RWPE2 (cell line): ENCODE measurements at regions not wholly inside any gene's neighbourhood (a gene's known extent, or its start where the extent isn't known, plus 50 kb on each side); places are given as distances from the start of the nearest gene placed in this dataset.
"Not testable (repeated sequence)": the region's sequence is repeated elsewhere in the genome, so short reads cannot be mapped to it uniquely, and the experiment has no call there.

Experiments used
- ATAC-seq: fragments of 200-7000 bp; cut with Tn5 transposase; 3 replicates; pipeline ENCODE4 v1.9.1; 2021; ENCODE audit warnings: low read depth
- DNase-seq: peaks from one replicate; pipeline ENCODE4 v3.0.0-alpha.2; 2020; ENCODE audit warnings: low spot score
- H3K27ac ChIP-seq: fragments of 450-650 bp; 2 replicates; pipeline ENCODE4 v1.5.1; 2017; ENCODE audit warnings: mild to moderate bottlenecking; ENCODE audit not compliant: poor library complexity, severe bottlenecking
- H3K27me3 ChIP-seq: fragments of 250-450 bp; sonication (Bioruptor Pico); 2 replicates; pipeline ENCODE4 v1.5.1; 2021; ENCODE audit warnings: mild to moderate bottlenecking, moderate library complexity; ENCODE audit not compliant: insufficient read depth, poor library complexity, severe bottlenecking
- H3K36me3 ChIP-seq: fragments of 250-450 bp; sonication (Bioruptor Pico); 2 replicates; pipeline ENCODE4 v1.5.1; 2020; ENCODE audit warnings: low read depth, mild to moderate bottlenecking, moderate library complexity
- H3K4me1 ChIP-seq: fragments of 250-450 bp; sonication (Bioruptor Pico); 2 replicates; pipeline ENCODE4 v1.5.1; 2021; ENCODE audit warnings: mild to moderate bottlenecking, moderate library complexity; ENCODE audit not compliant: insufficient read depth, poor library complexity, severe bottlenecking
- H3K4me3 ChIP-seq: fragments of 250-450 bp; sonication (Bioruptor Pico); 2 replicates; pipeline ENCODE4 v1.5.1; 2021; ENCODE audit warnings: mild to moderate bottlenecking, moderate library complexity; ENCODE audit not compliant: severe bottlenecking
- H3K9me3 ChIP-seq: fragments of 250-450 bp; sonication (Bioruptor Pico); 2 replicates; pipeline ENCODE4 v1.5.1; 2021; ENCODE audit warnings: mild to moderate bottlenecking, moderate library complexity; ENCODE audit not compliant: severe bottlenecking
- TF ChIP-seq, protein P1 (sequence below): fragments of 450-650 bp; IDR thresholded peaks from one replicate; pipeline ENCODE4 v1.5.1; 2017; ENCODE audit warnings: mild to moderate bottlenecking, moderate library complexity; ENCODE audit not compliant: poor library complexity, severe bottlenecking

- no peaks in the 10 kb centered on the region for H3K36me3 ChIP-seq
- H3K27me3 ChIP-seq, result no peaks in the 10 kb centered on the region
- no peak for DNase-seq
- H3K27ac ChIP-seq, result no peak overlapping the region
- TF ChIP-seq, protein P1, sequence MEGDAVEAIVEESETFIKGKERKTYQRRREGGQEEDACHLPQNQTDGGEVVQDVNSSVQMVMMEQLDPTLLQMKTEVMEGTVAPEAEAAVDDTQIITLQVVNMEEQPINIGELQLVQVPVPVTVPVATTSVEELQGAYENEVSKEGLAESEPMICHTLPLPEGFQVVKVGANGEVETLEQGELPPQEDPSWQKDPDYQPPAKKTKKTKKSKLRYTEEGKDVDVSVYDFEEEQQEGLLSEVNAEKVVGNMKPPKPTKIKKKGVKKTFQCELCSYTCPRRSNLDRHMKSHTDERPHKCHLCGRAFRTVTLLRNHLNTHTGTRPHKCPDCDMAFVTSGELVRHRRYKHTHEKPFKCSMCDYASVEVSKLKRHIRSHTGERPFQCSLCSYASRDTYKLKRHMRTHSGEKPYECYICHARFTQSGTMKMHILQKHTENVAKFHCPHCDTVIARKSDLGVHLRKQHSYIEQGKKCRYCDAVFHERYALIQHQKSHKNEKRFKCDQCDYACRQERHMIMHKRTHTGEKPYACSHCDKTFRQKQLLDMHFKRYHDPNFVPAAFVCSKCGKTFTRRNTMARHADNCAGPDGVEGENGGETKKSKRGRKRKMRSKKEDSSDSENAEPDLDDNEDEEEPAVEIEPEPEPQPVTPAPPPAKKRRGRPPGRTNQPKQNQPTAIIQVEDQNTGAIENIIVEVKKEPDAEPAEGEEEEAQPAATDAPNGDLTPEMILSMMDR, result no peak
- ATAC-seq, result no peak
- no peak overlapping the region for H3K4me3 ChIP-seq
- H3K4me1 ChIP-seq, result no peaks in the 10 kb centered on the region
- no peaks in the 10 kb centered on the region for H3K9me3 ChIP-seq
These were observed 1350.1 kb upstream of the ACO1 start for GRCh38 chr9:31034311-31034710.

GRCh38 chr9:31040564-31040963 lies 1343.9 kb upstream of the ACO1 start:
- Histone ChIP-seq H3K4me3 (no peak overlapping the region), H3K27ac (no peak overlapping the region), H3K27me3 (no peaks in the 10 kb centered on the region), H3K9me3 (no peaks in the 10 kb centered on the region), H3K36me3 (no peaks in the 10 kb centered on the region), H3K4me1 (no peaks in the 10 kb centered on the region)
- TF ChIP-seq, protein P1, result no peak
- ATAC-seq, result no peak
- DNase-seq, result no peak

GRCh38 chr9:31045810-31046209 lies 1338.6 kb upstream of the ACO1 start:
- DNase-seq (no peak), ATAC-seq (no peak)
- Histone ChIP-seq H3K27me3 (no peaks in the 10 kb centered on the region), H3K4me3 (no peak overlapping the region), H3K36me3 (no peaks in the 10 kb centered on the region), H3K4me1 (no peaks in the 10 kb centered on the region), H3K9me3 (no peaks in the 10 kb centered on the region), H3K27ac (no peak overlapping the region)
- TF ChIP-seq, protein P1, result no peak

DNA sequence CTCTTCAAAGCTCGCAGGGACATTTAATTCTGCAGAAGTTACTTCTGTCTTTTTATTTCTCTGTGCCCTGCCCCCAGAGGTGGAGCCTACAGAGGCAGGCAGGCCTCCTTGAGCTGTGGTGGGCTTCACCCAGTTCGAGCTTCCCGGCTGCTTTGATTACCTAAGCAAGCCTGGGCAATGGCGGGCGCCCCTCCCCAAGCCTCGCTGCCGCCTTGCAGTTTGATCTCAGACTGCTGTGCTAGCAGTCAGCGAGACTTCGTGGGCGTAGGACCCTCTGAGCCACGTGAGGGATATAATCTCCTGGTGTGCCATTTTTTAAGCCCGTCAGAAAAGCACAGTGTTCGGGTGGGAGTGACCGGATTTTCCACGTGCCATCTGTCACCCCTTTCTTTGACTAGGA lies 1322.9 kb upstream of the ACO1 start:
- H3K36me3 ChIP-seq, H3K27me3 ChIP-seq, ATAC-seq, H3K27ac ChIP-seq, H3K4me3 ChIP-seq, DNase-seq, H3K4me1 ChIP-seq, H3K9me3 ChIP-seq: not testable (repeated sequence)

DNA sequence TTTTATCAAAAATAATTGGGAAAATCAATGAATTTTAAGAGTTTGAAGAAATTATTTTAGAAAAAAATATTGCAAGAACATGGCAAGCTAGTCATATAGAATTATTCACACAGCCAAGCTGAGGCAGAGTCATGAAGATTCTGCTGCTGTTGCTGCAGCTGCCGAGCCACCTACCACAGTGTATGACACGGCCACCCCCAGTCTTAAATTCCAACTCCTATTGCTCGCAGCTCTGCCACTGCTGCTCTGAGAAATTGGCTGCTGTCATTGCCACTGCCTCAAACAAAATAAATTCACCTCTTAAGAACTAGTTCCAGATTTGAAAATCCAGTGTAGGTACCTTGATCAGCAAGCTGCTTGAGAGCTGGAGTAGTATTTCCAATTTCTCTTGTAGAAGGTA lies 1318.8 kb upstream of the ACO1 start:
- H3K27me3 ChIP-seq, result peaks cover 3% of the 10 kb centered on the region

More for the DNA sequence above, 1318.8 kb upstream of the ACO1 start:
- Histone ChIP-seq H3K4me1 (no peaks in the 10 kb centered on the region), H3K9me3 (no peaks in the 10 kb centered on the region), H3K4me3 (no peak overlapping the region), H3K27ac (no peak overlapping the region), H3K36me3 (no peaks in the 10 kb centered on the region)
- ATAC-seq (no peak), DNase-seq (no peak)
- TF ChIP-seq, protein P1, result no peak
